Stimulated activated CD4-positive, alpha-beta T cell treated with anti-CD3 and anti-CD28 coated beads, Interleukin-4, amount 100 ng/mL, for 48 hours (primary cell): ENCODE measurements at regions not wholly inside any gene's neighbourhood (a gene's known extent, or its start where the extent isn't known, plus 50 kb on each side); places are given as distances from the start of the nearest gene placed in this dataset.

Source experiments
- DNase-seq, 2 donors: peaks; one replicate each; pipeline ENCODE4 v3.0.0-alpha.2; 2020; ENCODE audit warnings: low read depth in 2 of 2

DNA sequence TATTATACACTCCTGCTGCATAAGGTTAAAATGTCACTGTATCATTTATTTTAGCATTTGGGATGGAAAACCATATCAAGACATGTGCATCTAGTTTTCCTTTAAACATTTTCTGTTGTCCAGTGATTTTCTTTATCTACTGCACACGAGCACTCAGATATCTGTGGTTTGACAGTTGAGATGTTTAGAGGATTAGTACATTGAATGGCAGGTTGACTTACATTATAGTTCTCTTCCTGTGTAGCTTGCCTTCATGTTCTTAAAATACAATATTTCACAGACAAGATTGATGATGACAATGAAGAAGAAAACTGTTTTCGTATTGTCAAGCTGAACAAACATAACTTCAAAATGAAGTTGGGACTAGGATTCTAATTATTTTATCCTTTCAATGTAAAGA lies 2378.4 kb upstream of the WWC1 start:
- no peak for DNase-seq

GRCh38 chr5:165914456-165914855 lies 2377.0 kb upstream of the WWC1 start:
- no peak for DNase-seq

DNA sequence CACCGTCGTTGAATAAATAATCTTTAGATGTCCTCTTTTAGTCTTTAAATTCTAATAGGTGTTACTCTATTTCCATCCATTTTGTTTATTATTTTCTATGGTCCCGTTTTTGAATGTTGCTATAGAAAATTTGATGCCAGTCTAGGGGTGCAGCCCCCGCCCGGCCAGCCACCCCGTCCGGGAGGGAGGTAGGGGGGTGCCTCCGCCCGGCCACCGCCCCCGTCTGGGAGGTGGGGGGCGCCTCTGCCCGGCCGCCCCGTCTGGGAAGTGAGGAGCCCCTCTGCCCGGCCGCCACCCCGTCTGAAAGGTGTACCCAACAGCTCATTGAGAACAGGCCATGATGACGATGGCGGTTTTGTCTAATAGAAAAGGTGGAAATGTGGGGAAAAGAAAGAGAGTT lies 2372.2 kb upstream of the WWC1 start:
- no peak for DNase-seq

DNA sequence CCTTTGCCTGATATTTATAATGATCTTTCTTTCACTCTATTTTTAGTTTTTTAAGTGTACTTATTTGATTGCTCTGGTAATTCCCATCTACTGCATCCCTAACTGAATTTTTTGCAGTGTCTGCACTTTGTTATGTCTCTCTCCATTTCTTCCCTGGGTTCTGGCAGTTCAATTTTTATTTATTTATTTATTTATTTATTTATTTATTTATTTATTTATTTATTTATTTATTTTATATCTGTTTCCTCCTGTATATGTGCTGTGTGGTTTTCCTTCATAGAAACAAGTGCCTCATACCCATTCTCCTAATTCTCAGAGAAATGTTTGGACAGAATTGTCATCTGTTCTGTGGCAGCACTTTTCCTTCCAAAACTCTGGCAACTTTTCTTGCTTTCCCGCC lies 2370.8 kb upstream of the WWC1 start:
- DNase-seq, result no peak

GRCh38 chr5:165928971-165929370 lies 2362.5 kb upstream of the WWC1 start:
- DNase-seq, result no peak

DNA sequence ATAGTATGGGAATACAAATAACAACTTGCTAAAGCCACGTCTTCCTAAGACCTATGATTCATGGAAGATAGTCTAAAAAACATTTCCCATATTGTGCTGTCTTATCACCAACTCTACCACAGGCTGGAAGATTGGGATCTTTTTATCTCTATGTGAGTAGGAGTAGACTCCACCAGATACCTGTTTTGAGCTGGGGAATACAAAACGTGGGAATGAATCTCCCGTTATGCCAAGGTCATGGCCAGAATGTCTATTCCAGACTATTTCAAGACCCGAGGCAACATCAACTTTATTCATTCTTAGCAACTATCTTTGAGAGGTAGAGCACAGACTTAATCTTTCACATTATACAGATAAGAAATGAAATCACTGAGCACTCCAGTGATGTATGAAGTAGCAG lies 2350.9 kb upstream of the WWC1 start:
- no peak for DNase-seq

DNA sequence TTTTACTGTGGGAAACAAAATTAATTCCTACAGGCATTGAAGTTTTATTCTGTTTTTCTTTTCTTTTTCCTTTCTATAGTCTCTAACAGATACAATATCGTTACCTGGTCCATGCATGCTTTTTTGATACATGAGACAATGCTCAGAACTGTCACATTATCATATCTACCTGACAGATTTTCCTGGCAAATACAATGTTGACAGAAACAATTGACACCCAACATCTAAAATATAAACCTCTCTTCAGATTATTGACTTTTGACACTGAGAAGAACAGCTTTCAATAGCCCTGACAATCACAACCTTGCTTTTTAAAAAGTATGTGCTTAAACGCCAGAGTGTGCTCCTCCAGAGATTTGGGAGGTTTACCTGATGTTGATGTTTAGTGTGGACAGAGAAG lies 2334.6 kb upstream of the WWC1 start:
- DNase-seq, result no peak

DNA sequence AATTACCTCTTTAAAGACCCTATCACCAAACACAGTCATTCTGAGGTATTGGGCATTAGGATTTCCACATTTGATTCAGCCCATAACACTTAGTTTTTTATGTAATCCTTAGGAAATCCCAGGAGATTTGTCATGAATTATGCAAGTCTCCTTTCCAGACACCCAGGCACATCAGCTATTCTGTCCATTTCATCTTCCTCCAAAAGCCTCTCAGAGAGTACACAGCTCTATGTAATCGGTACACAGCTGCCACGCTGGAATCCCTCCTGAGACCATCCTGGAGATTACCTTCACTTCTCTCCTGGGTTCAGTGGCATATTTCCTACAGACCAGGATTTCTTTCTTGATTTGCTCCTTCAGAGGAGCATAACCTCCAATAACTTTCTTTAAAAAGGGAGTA lies 2309.8 kb upstream of the WWC1 start:
- DNase-seq, result no peak

- no peak for DNase-seq
Observed at GRCh38 chr5:165996201-165996875, 2295.1 kb upstream of the WWC1 start.

GRCh38 chr5:165999693-166000320 lies 2291.6 kb upstream of the WWC1 start:
- DNase-seq, result no peak

- no peak for DNase-seq
Observed at GRCh38 chr5:166004006-166004405, 2287.4 kb upstream of the WWC1 start.

DNA sequence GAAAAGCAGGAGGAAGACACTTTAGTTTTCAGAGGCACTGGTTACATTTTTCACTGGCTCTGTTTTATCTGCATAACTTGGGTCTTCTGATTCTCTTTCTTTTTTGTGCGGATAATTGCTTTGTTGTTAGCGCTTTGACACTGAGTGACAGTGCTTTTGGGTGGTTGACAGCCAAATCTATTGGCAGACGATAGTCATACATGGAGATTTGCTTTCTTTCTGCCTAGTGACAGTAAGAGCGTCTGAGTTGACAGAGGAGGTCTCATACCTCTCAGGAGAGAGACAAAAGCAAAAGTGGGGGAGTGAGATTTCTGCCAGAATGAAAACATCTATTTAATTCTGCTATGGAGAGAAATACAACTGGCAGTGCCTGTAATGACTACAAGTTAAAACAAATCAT lies 2278.0 kb upstream of the WWC1 start:
- no peak for DNase-seq

GRCh38 chr5:166014256-166014655 lies 2277.2 kb upstream of the WWC1 start:
- DNase-seq, result no peak

DNA sequence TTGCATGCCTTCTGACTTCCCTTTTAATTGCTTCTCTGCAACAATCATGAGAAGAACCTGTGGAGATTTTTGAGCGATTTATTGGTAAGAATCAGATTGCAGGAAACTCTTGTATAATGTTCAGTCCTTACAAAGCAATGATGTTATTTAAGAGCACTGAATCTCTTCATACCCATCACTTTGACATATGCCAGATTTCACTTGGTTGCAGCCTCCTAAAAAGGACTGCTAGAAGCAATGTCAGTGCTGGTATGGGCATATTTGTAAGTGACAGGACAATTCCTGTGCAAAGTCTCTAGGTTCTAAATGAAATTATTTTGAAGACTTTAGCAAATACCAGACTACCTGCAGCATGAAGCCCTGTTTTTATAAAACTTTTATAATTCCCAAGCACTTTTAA lies 2272.7 kb upstream of the WWC1 start:
- DNase-seq, result no peak

GRCh38 chr5:166022065-166022464 lies 2269.4 kb upstream of the WWC1 start:
- no peak for DNase-seq

GRCh38 chr5:166024970-166025369 lies 2266.5 kb upstream of the WWC1 start:
- DNase-seq, result no peak

DNA sequence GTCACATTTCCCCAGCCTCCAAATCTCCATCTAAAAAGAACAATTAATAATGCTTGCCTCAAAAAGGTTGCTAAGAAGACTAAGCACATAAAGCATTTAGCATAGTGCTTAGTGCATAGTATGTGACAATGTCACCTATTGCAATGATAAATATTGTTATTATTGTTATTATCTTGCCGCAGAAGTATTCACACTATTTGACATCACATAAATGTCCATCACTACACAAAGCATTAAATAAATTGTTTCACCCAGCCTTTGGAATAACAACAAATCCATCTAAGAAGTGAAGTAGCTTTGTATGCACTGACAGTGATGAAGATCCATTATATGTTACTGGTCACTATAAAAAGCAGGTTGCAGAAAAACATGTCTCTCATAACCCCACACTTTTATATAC lies 2263.9 kb upstream of the WWC1 start:
- no peak for DNase-seq

DNA sequence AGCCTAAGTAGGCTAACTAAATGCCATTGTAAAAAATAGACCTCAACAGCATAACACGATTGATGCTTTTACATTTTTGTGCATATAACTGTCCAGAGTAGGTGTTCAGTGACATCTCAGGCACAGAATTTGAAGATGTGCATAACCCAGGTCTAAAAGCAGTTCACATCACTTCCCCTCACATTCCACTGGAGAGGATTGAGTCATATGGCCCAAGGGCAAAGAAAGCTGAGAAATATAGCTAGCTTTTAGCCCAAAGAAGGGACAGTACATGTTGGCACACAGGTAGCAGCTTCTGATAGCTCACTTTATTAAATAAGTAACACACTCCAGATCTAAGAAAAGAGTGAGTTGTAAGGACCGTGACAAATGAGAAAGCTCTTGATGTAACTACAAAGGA lies 2259.5 kb upstream of the WWC1 start:
- DNase-seq, result no peak

- DNase-seq, result no peak
Observed at GRCh38 chr5:166032601-166033000, 2258.8 kb upstream of the WWC1 start.

- DNase-seq, result no peak
Observed at GRCh38 chr5:166045961-166046360, 2245.5 kb upstream of the WWC1 start.

DNA sequence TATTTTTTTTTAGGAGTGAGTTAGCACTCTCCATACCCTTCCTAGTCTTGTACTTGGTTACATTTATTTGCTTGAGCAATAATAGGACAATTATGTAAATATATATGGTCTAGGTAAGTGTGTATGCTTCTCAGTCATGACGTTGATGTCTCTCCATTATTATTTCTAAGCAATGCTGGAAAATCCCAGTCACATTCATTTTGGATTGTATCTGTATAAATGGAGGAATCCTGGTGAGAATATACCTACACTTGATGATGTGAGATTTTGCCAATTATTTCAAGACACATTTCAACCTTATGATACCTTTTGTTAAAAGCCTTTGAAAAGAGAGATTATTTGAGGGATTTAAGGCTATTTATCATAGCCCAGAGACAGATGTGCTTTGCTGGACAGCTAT lies 2244.5 kb upstream of the WWC1 start:
- DNase-seq, result no peak

DNA sequence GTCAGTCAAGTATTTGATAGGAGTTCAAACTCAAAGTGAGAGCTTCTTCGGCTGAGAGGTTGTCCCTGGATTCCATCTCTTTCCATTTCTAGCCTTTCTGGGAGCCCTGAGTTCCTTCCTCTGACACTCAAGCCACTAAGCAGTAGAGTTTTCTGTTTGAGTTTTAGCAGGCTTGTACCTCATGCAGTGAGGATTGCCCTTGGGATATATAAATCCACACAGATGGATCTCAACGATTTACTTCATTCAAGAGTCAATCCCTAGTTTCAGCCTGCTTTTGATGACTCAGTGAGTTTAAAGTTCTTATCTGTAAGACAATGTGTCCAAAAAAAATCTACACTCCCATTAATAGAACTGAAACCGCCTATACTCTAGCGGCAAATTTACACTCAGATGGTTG lies 2240.9 kb upstream of the WWC1 start:
- no peak for DNase-seq

DNA sequence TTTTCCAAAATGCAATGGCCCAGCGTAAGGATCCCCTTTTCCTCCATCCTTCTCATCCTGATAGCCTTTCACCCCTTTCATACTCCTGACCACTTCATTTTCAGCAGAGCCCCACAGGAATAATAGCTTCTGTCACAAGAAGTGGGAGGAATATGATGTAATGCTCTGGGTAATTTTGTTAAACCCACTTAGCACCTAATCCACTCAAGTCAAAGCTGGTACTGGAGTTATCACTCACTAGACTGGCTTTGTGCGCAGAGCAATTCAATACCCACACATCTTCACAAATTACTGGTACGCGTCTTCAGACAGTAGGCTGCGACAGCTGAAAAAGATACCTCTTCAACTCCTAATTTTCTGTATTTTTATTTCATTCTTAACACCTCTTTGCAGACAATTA lies 2232.8 kb upstream of the WWC1 start:
- no peak for DNase-seq

DNA sequence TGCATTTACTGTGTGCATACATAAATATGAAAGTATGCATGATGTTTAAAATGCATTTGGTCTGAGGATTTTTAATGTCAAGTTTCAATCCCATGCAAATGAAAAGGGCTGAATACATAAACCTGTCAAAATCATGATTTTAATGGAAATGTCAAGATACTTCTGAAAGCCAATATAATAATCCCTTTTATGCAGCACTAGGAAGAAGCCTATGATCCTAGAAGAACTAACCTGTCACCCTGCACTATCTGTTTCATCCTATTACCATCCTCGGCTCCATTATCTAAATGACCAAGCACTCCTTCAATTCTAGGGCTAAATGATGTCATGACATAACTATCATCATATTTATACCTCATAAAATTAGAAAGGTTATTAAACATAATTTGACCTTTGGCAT lies 2229.4 kb upstream of the WWC1 start:
- no peak for DNase-seq
